Stimulated activated CD8-positive, alpha-beta memory T cell treated with anti-CD3 and anti-CD28 coated beads, Interleukin-4, amount 100 ng/mL, for 24 hours (primary cell): ENCODE measurements at regions not wholly inside any gene's neighbourhood (a gene's known extent, or its start where the extent isn't known, plus 50 kb on each side); places are given as distances from the start of the nearest gene placed in this dataset.

Experiments
- DNase-seq: peaks from one replicate; pipeline ENCODE4 v3.0.0-alpha.2; 2020; ENCODE audit warnings: low read depth

DNA sequence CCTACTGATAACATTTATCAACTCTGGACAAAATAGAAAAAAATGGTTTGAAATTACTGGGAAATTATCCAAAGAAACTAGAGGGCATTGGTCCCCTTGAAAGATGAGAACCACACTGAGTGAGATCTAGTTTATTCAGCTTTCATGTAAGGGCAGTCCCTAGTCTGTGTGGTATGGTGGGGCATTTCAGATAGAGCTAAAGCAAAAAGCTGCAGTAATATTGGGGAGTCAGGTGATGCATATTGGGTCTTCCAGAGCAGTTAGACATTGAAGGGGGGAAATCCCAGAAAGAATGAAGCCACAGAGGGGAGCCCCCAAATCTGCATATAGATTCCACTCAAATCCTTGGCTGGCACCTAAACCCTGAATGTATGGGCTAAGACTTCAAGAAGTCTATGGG lies 347.7 kb upstream of the POU3F1 start:
- DNase-seq: no peak

DNA sequence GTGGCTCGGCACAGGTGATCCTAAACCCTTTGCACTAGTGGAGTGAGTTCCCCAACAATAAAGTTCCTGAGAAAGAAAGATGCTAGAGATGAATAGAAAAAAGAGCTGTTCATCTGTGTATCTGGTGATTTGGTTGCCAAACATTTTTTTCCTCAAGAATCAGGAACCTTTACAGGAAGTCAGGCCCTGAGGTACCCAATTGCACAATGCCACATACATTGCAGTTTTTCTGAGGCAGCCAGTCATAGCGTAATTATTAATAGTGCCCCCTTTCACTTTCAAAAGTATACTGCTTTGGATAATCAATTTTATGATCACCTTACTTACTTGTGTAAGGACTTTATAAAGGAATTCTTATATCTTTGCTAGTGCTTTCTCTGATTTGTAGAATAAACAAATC lies 346.3 kb upstream of the POU3F1 start:
- DNase-seq: no peak

DNA sequence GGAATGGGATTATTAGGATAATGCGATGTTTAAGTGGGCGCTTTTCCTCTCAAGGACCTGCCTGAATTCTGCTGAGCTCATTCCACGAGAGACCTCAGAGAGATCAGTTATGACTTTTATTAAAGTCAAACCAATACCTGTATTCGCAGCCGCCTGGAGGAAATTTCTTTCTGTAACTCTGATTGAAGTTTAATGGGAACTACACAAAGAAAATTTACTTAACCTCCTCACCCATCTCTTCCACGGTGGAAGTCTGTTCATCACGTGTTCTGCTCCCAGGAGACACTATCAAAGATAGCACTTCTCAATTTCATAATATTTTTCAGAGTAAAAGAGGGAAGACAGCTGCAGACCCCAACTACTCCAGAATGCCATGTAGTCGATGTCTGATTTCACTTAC lies 334.7 kb upstream of the POU3F1 start:
- DNase-seq: no peak

DNA sequence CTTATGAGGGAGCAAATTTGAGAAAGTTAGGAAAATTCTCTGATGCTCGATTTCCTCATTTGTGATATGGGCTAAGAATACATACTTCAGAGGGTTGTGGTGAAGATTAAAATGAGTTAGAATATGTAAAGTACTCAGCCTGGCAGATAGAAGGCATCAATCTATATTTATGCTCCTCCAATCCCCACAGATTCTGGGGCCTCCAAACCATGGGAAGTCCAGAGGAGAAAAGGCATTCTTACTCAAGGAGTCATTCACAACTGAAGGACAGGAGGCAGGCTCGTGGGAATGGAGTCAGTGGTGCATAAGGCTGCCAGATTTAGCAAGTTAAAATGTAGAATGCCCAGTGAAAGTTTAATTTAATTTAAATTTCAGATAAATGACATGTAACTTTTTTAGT lies 330.0 kb upstream of the POU3F1 start:
- DNase-seq: no peak

DNA sequence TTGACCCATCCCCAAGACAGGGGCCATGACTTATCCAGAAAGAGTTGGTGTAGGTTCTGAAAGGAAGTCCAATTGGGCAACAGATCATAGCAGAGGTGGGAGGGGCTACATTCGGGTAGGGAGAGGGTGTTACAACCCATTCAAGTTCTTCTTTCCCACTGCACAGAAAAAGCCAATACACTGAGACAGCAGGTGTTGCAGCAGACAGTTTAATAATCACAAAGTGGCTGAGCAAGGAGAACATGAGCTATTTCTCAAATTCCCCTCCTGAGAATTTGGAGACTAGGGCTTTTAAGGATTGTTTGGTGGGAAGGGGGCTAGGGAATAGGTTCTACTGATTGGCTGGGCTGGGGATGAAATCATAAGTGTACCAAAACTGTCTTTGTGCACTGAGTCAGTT lies 328.4 kb upstream of the POU3F1 start:
- DNase-seq: no peak

DNA sequence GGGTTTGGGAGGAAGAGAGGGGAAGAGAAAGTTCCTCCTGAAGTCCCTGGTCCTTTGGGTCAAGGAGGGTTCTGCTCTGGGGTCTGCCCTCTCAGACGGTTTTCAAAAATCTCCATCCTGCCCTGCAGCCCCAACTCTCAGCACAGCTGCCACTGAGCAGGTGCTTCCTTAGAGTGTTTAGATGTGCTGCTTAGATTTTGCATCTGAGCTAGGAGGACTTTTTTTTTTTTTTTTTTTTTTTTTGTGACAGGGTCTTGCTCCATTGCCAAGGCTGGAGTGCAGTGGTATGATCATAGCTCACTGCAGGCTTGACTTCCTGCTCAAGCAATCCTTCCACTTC lies 324.9 kb upstream of the POU3F1 start:
- DNase-seq: no peak

DNA sequence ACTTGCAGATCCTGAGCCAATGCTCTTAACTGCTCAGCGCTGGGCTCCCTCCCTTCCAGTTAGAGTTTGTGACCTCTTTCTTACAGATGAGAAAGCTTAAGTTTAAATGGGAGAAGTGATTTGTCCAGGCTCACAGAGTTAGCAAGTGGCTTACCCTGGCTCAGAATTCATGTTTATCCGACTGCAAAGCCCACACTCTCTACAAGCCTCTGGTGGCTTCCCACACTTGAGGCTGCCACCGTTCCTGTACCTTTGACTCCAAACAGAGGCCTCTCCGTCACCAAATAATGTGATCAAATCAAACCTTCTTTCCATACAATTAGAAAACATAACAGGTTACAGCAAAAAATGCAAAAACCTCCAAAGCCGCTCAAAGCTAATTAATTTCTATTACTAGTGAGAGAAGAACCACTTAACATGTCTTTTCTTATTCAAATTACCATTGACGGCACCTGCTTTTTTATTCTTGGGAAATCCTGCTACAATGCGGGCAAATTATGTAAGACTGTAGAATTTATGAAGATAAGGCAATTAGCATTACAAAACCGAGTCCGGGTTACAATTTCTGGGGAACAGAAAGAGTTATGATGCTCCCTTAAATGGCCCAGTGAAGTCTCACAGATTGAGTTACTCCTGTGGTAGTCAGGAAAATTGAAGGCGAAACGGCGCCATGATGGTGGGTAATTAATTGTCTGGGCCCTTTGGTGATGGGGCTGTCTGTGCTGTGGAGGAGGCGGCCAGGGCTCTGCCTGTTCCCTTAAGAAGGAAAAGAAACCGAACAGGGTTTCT lies 324.3 kb upstream of the POU3F1 start:
- no peak for DNase-seq

DNA sequence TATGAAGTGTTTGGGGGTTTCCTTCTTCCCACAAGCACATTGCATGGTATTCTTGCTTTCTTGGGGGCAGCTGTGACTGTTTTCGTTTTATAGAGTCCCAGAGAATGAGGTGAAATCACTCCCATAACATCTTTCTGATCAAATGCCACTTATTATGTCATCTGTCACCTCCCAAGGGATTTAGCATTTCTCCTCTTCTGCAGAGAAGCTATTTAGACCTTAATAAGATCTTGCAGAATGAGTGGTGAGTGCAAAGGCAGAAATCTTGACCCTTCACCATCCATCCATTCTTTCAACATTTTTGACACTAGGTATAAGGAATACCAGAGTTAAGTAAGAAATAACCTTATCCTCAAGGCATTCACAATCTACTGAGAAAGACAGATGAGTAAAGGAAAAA lies 318.6 kb upstream of the POU3F1 start:
- no peak for DNase-seq

DNA sequence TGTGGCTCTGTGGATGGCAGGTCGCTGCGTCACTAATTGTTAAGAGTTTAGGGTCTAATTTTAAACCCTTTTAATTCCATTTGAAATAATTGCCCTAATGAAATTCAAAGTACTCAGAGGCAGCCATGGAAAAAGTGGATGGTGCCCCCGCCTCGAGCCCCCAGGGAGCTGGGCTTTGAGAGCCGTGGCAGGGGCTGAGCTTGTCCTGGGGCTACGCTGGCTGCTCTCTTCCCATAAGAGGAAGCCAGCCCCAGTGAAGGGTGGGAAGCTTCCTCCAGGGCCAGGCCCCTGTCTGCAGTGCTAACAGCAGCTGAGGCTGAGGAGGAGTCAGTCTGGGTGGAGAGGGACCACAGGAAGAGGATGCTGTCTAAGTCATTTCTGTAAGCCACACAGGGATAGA lies 315.0 kb upstream of the POU3F1 start:
- no peak for DNase-seq

DNA sequence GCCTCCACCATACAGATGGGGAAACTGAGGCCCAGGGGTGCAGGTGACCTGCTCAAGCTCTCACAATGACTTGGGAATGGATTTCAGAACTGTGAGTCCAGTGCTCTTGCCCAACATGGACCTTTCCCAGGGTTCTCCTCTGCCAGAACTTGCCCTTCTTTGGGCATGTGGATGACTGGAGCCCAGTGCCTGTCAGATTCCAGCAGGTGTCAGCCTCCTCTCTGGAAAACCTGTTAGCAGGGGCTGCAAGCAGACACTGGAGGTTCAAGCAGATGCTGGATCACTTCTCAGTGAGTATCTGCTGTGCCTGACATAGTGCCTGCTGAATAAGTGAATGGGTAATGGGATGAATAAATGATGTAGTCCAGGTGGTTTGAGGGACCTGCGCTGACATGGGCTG lies 314.2 kb upstream of the POU3F1 start:
- DNase-seq: no peak

DNA sequence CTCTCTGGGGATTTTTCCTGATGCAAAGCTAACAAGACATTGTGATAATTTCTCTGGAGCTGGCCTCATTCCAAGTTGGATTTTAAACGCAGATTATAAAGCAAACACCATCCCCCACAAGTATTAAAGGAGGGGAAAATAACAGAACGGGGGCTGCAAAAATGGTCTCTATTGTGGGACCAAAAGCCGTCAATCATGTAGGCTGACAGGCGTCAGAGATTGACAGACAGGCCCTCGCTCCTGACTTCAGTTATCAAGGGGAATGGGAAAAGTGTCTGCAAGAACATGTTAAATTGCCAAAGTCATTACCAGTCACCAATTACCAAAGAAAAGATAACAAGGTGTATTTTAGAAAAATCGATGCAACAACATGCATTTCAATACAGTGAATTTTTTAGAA lies 307.4 kb upstream of the POU3F1 start:
- DNase-seq: no peak

DNA sequence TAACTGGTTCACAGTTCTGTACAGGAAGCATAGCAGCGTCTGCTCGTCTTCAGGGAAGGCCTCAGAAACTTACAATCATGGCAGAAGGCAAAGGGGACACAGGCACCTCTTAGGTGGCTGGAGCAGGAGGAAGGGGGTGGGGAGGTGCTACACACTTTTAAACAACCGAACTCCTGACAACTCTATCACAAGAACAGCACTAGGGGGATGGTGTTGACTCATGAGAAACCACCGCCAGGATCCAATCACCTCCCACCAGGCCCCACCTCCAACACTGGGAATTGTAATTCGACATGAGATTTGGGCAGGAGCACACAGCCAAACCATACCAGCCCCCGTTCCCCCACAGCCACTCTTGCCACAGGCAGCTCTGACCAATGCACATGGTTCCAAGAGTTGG lies 306.3 kb upstream of the POU3F1 start:
- no peak for DNase-seq

DNA sequence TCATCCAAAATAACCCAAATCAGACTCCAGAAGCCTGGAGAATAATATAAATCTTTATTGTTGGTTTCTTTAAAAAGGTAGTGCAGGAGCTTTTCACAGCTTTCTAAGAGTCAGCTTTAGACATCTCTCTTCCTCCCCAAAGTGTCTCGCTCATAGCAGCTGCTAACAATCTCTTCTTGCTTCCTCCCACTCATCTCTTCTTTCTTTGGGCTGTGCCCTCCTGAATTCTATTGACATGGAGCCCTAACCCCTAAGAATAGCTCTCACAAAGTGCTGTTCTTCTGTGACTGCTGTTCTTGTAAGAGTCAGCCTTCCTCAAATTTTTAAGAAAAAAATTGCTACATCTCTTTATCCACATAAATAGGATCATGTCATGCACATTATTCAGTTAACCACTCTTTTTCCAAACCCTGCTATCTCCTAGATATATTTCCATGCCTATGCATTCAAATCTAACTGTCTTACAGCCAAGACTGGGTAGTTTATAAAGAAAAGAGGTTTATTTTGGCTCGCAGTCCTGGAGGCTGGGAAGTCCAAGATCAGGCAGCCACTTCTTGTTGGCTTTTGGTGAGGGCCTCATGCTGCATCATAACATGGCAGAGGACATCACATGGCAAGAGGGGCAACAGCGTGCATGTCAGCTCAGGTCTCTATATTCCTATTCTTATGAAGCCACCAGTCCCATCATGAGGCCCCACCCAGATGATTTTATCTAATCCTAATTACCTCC lies 301.0 kb upstream of the POU3F1 start:
- DNase-seq: no peak

DNA sequence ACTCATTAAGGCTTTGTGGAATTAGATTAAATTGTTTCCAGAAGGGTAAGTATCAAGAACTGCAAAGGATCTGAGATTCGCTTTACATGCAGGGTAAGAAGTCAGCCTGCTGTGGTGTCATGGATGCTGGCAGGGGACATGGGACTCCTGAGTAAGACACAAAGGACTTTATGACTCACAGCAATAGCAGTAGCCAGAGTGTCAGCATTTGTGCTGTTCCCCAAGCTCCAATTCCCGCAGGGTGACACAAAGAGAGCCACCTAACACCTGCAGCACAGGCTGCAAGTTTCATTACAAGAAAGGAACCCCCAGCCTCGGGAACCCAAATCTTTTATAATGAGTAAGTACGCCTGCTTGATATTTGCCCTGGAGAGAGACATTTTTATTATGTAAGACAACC lies 298.1 kb upstream of the POU3F1 start:
- DNase-seq: no peak

DNA sequence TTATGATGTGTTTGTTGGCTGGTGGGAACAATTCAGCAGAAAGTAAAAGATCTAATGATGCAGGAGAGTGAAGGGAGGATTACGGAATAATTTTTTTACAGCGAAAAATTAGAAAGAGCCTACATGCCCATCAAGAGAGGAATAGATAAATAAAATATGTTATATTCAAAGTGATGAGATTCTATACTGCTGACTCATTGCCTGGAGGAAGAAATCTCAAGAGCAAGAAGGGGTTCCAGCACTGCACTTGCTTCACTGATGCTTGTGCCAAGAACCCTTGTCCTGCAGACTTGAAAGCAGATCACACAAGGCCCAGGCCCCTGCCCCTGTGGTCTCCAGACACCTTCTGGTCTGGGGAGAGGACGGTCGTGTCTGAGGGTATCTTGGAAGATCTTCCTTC lies 295.1 kb upstream of the POU3F1 start:
- DNase-seq: no peak

DNA sequence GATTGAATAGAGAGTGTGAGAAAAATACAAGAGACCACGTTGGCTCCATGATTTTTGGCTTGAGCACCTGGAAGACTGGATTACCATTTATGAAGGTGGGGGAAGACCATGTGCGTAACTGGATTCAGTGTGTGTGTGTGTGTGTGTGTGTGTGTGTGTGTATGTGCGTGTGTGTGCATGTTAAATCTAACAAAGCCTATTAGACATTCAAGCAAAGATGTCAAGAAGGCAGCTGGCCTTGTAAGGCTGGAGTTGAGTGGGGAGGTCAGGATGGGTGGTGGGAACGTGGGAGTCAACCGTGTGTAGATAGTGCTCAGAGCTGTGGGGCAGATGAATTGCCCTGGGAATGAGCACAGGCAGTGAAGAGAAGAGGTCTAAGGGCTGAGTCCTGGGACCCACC lies 293.8 kb upstream of the POU3F1 start:
- DNase-seq: no peak

DNA sequence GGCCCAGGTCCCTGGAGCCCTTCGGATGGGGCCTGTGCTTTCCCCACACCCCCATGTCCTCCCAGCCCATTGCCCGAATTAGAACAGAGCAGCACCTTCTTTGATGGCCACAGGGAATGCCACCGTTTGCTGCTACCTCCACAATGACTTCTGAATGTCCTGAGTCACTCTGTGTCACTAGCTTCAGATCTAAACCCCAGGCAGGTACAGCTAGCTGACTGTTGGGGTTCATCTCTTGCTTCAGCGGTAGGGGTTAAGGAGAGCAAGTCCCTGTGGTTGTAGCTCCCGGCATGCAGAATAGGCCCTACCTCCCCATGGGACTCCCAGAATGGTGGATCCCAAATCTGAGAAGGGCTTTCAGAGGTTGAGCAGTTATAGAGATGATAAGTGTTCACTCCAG lies 291.1 kb upstream of the POU3F1 start:
- no peak for DNase-seq

DNA sequence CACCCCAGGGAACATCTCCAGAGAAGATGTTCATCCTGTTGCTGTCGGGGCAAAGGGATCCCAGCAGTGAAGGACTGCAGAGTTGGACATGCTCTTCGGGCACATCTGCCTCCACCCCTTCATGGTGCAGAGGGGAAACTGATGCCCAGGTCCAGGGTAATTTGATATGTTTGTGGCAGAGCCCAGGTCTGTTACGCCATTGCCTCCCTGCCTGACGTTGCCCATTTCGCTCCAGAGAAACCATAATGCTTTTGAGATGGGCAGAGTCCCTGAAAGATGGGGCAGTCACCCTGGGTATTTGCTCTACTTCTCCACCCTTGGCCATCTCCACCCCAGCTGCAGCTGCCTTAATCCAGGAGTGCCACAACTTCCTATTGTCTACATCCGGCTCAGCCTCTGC lies 290.4 kb upstream of the POU3F1 start:
- DNase-seq: no peak

DNA sequence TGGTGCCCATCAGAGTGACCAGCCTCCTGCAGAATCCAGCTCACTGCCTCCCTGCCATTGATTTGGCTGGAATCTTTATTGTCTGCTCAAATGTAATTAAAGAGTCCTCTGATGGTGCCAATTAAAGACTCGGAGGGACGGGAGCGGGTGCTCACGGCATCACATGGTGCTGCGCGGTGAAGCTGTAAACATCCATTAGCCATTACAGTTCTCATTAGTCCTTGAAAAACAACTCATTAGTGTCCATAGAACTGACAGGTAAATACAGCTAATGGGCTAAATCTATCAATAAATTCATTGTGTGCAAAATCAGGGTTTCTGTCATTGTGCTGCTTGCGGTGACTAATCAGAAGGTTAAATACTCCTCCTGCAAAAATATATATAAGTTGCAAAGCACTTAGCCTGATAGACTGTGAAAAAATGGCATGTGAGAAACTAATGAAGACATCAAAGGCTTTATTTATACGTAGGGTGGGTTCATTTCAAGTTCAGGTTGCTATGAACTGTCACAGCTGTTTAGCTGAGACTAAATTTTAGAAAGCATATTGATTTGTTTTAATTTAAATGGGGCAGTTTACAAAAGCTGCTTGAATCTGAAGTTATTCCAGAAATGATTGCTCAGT lies 289.8 kb upstream of the POU3F1 start:
- DNase-seq: no peak

DNA sequence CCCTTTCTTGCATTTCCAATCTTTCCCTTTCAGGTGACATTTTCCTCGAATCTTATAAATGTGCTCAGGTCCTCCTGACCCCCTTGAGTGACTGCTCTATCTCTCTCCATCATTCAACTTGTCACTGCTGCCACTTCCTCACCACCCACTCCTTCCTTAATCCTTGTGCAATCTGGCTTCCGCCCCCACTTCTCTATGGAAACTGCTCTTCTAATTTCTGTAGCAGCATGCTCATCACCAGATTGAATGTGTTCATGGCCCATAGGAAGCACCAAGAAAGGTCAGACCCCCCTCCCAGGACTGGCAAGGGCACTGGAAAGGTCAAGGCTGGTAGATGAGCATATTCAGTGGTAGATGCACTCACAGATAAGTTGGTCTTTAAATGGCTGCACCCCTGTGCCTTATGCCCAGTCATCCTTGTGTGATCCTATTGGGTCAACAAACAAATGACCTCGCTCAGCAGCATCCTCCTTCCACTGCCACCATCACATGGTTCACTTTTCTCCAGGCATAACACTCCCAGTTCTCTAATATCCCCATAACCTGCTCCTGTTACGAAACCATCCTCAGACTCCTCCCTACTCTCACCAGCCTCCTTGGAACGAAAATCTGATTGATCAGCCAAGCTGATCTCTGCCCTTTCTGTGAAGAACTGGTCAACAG lies 288.5 kb upstream of the POU3F1 start:
- DNase-seq: no peak

DNA sequence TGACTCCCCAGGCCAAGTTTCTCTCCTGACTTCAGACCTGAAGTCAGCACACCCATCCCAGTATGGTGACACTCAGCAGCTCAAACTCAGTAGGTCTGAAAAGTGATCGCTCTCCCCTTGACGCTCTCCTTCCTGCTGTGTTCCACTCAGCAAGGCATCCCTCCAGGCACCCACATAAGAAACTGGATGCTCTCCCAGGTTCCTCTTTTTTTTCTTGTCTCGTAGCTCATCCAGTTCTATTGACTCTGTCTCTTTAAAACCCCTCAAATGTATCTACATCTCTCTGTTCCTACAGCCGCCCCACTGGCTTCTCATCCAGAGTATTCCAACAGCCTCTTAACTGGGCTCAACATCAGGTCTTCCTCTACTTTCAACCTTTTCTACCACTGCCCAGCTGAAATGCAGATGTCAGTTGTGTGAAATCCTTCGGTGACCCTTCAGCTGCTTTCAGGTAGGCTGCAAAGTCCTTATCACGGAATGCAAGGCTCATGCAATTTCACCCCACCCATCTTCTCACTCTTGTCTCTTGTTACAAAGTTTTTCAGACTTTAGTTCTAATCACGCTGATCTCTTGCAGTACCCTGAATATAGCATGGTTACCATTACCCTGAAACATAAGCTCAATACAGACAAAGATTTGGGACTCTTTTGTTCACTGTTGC lies 286.2 kb upstream of the POU3F1 start:
- DNase-seq: no peak

DNA sequence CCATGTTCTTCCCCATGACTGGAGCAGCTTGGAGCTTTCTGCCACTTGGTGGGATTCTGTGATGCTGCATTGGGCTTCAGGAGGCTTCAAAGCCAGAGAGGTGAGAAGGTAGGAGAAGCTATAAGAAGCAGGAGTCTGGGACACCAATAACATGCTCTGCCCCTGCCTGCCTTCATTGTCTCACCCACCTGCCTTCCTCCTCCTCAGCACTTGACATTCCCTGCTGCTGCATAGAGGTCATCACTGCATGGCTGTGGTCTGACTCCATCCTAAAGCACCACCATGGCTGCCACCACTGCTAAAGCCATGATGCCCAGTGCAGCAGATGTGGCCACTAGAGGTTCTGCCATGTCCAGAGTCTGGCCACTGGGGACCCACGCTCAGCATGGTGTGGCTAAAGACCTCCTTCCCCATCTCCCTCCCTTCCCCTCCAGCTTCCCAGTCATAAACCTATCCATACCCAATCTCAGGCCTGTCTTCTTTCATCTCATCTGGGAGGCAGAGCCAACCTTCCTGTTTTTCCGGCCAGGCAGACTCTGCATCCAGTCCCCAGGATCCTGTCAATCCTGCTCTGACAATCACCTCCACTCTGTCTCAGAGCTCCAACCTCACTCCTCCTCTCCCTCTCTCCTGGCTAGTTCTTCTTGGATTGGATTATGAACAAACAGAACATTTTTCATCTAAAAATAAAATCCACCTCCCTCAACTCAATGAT lies 285.1 kb upstream of the POU3F1 start:
- no peak for DNase-seq
